Heart right ventricle (tissue), 16 donors: ENCODE measurements at regions not wholly inside any gene's neighbourhood (a gene's known extent, or its start where the extent isn't known, plus 50 kb on each side); places are given as distances from the start of the nearest gene placed in this dataset.

Experiments
- ATAC-seq, 8 donors: fragments of 200-7000 bp; cut with Tn5 transposase; one replicate each; pipeline ENCODE4 v1.9.1; 2020; ENCODE audit warnings: mild to moderate bottlenecking in 8 of 8, moderate library complexity in 8 of 8, moderate number of reproducible peaks in 1 of 8
- DNase-seq, 2 donors: peaks; one replicate each; pipeline ENCODE4 v3.0.0-alpha.2; 2020
- H3K27ac ChIP-seq, 10 donors: fragments of 200-600 bp; sonication (generic) in 2 of 10; one replicate each; pipeline versions ENCODE4 v1.5.0 to v1.8.0; 2020 to 2022; ENCODE audit warnings: mild to moderate bottlenecking in 3 of 10
- H3K27me3 ChIP-seq, 7 donors: fragments of 200-600 bp; one replicate each; pipeline ENCODE4 v1.8.0; 2021 to 2022; ENCODE audit warnings: mild to moderate bottlenecking in 2 of 7
- H3K36me3 ChIP-seq, 9 donors: fragments of 200-600 bp; sonication (generic) in 1 of 9; one replicate each; pipeline versions ENCODE4 v1.5.0 to v1.8.0; 2020 to 2022; ENCODE audit warnings: mild to moderate bottlenecking in 2 of 9
- H3K4me1 ChIP-seq, 9 donors: fragments of 200-600 bp; sonication (generic) in 1 of 9; one replicate each; pipeline versions ENCODE4 v1.5.0 to v1.8.0; 2020 to 2022; ENCODE audit warnings: mild to moderate bottlenecking in 4 of 9
- H3K4me3 ChIP-seq, 10 donors: fragments of 200-600 bp; sonication (generic) in 2 of 10; one replicate each; pipeline versions ENCODE4 v1.5.0 to v1.8.0; 2020 to 2022; ENCODE audit warnings: mild to moderate bottlenecking in 7 of 10, moderate library complexity in 2 of 10
- H3K9me3 ChIP-seq, 11 donors: fragments of 200-600 bp in 10 of 11; sonication (generic) in 2 of 11; one replicate each; pipeline versions ENCODE4 v1.5.0 to v1.8.0; 2013 to 2022; ENCODE audit warnings: mild to moderate bottlenecking in 2 of 11, control low read depth in 1 of 11, moderate library complexity in 1 of 11
- WGBS, 2 donors: extraction: QIAGEN DNeasy Blood & Tissue Kit; methylation state at CpG; one replicate each; pipeline ENCODE4 v1.1.7; 2013; ENCODE audit warnings: inconsistent platforms in 1 of 2; 5-methylcytosine and 5-hydroxymethylcytosine counted together
- intact Hi-C, 10 donors: fragments of 100-400 bp; cut with DNase I; formaldehyde crosslinking; loops; one replicate each; pipeline versions ENCODE4 v1.11.1 to v1.14.2; 2022
- TF ChIP-seq, protein P1 (sequence below), 9 donors: fragments of 200-600 bp; sonication (generic) in 2 of 9; IDR thresholded peaks; one replicate each; pipeline versions ENCODE4 v1.5.0 to v1.8.0; 2021 to 2022; ENCODE audit warnings: antibody characterized with exemption in 9 of 9, mild to moderate bottlenecking in 5 of 9, moderate library complexity in 1 of 9
- donor health status: Arrhythmogenic right ventricular cardiomyopathy.
- donor health status: ischemic (EF 13 %, LVEDD 7.1; RV severe dilation, severe dysfunction).
- donor health status: healthy with polysubstance abuse.
- donor health status: DM: no; HTN: yes; CAD: no.
- donor health status: DM: no; HTN: no; CAD: no.
- donor health status: ischemic (EF 25% LVEDD 6.9; RV normal size, moderate dysfunction).
- donor health status: ischemic (EF 25% LVEDD 5.7; RV mildly dilated, moderate dysfunction).
- donor health status: healthy.
- donor health status: DM: yes; HTN: yes; CAD: no.
- donor health status: Ischemic cardiomyopathy.
- donor health status: ischemic (EF 35%, LVEDD 5.7; RV mildly dilated, moderate dysfunction).
- donor health status: nonischemic (EF 11% LVEDD 7.7; RV severe dilation, severe dysfunction).
- donor health status: DM: yes; HTN: yes; CAD: no.
- donor health status: PGD.
- donor health status: ischemic (EF 29% LVEDD 5.4; RV normal size, mild dysfunction).
- donor health status: nonischemic (EF 23%, LVEDD 6.1; RV moderate dilation, normal function).

- peaks cover 0 to 12% (median 0%) of the 10 kb centered on the region in 11 donors for H3K9me3 ChIP-seq
- no peaks in the 10 kb centered on the region for H3K36me3 ChIP-seq
- TF ChIP-seq, protein P1, sequence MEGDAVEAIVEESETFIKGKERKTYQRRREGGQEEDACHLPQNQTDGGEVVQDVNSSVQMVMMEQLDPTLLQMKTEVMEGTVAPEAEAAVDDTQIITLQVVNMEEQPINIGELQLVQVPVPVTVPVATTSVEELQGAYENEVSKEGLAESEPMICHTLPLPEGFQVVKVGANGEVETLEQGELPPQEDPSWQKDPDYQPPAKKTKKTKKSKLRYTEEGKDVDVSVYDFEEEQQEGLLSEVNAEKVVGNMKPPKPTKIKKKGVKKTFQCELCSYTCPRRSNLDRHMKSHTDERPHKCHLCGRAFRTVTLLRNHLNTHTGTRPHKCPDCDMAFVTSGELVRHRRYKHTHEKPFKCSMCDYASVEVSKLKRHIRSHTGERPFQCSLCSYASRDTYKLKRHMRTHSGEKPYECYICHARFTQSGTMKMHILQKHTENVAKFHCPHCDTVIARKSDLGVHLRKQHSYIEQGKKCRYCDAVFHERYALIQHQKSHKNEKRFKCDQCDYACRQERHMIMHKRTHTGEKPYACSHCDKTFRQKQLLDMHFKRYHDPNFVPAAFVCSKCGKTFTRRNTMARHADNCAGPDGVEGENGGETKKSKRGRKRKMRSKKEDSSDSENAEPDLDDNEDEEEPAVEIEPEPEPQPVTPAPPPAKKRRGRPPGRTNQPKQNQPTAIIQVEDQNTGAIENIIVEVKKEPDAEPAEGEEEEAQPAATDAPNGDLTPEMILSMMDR (IDR thresholded peaks at IDR 0.05), result no peak
- no peak overlapping the region for H3K4me3 ChIP-seq
- no peak overlapping the region for H3K27ac ChIP-seq
- ATAC-seq (no peak), DNase-seq (no peak)
- no peaks in the 10 kb centered on the region for H3K4me1 ChIP-seq
- H3K27me3 ChIP-seq, result peaks cover 0 to 6% (median 0%) of the 10 kb centered on the region in 7 donors
- intact Hi-C loops, result no loop called here
- 64 to 71% methylated on average over 4 of the region's 4 CpGs for WGBS, 2 donors
These were observed 87.9 kb upstream of the PTER start for GRCh38 chr10:16348891-16349290.

- WGBS, 2 donors, result 87 to 88% methylated on average over 5 of the region's 5 CpGs
- peaks cover 0 to 7% (median 0%) of the 10 kb centered on the region in 11 donors for H3K9me3 ChIP-seq
- no peaks in the 10 kb centered on the region for H3K36me3 ChIP-seq
- H3K4me1 ChIP-seq, result no peaks in the 10 kb centered on the region
- no peak overlapping the region for H3K27ac ChIP-seq
- H3K27me3 ChIP-seq, result peaks cover 0 to 6% (median 0%) of the 10 kb centered on the region in 7 donors
- intact Hi-C loops, result no loop called here
- no peak for DNase-seq
- no peak for ATAC-seq
- no peak overlapping the region for H3K4me3 ChIP-seq
- TF ChIP-seq, protein P1 (IDR thresholded peaks at IDR 0.05), result no peak
These were observed 84.7 kb upstream of the PTER start for GRCh38 chr10:16352146-16352545.

- DNase-seq, result no peak
- Histone ChIP-seq H3K4me1 (no peaks in the 10 kb centered on the region), H3K27ac (no peak overlapping the region), H3K9me3 (peaks cover 0 to 15% (median 0%) of the 10 kb centered on the region in 11 donors), H3K27me3 (no peaks in the 10 kb centered on the region), H3K36me3 (no peaks in the 10 kb centered on the region), H3K4me3 (no peak overlapping the region)
- TF ChIP-seq, protein P1 (IDR thresholded peaks at IDR 0.05), result no peak
- intact Hi-C loops, result no loop called here
- ATAC-seq, result no peak
- 83 to 89% methylated on average over 3 of the region's 3 CpGs for WGBS, 2 donors
These were observed 76.8 kb upstream of the PTER start for GRCh38 chr10:16360001-16360400.

GRCh38 chr10:16360425-16360824, 76.4 kb upstream of the PTER start:
- DNase-seq (no peak), ATAC-seq (no peak)
- Histone ChIP-seq H3K4me3 (no peak overlapping the region), H3K27ac (no peak overlapping the region), H3K27me3 (no peaks in the 10 kb centered on the region), H3K9me3 (peaks cover 0 to 15% (median 0%) of the 10 kb centered on the region in 11 donors), H3K36me3 (no peaks in the 10 kb centered on the region), H3K4me1 (no peaks in the 10 kb centered on the region)
- TF ChIP-seq, protein P1 (IDR thresholded peaks at IDR 0.05), result no peak
- intact Hi-C loops, result no loop called here
